Daoy (cell line): ENCODE measurements at regions not wholly inside any gene's neighbourhood (a gene's known extent, or its start where the extent isn't known, plus 50 kb on each side); places are given as distances from the start of the nearest gene placed in this dataset.

Source experiments
- DNase-seq: peaks from one replicate; pipeline ENCODE4 v3.0.0-alpha.2; 2015; ENCODE audit warnings: low read depth

- no peak for DNase-seq
Observed at GRCh38 chr18:51921862-51922261, 418.1 kb upstream of the DCC start.

- no peak for DNase-seq
Observed at GRCh38 chr18:51933903-51934302, 406.1 kb upstream of the DCC start.

- no peak for DNase-seq
Observed at GRCh38 chr18:51936115-51936514, 403.9 kb upstream of the DCC start.

- DNase-seq: no peak
Observed at GRCh38 chr18:51941999-51942398, 398.0 kb upstream of the DCC start.

GRCh38 chr18:51943281-51943680, 396.7 kb upstream of the DCC start:
- DNase-seq: no peak

GRCh38 chr18:51946946-51947345, 393.1 kb upstream of the DCC start:
- DNase-seq: no peak

GRCh38 chr18:51952844-51953243, 387.2 kb upstream of the DCC start:
- DNase-seq: no peak

- DNase-seq: no peak
Observed at GRCh38 chr18:51953521-51953920, 386.5 kb upstream of the DCC start.

- no peak for DNase-seq
Observed at GRCh38 chr18:51955136-51955535, 384.9 kb upstream of the DCC start.

GRCh38 chr18:51957001-51957400, 383.0 kb upstream of the DCC start:
- DNase-seq: no peak

- DNase-seq: no peak
Observed at GRCh38 chr18:51980101-51980500, 359.9 kb upstream of the DCC start.

GRCh38 chr18:51988277-51988676, 351.7 kb upstream of the DCC start:
- DNase-seq: no peak

GRCh38 chr18:51997129-51997528, 342.9 kb upstream of the DCC start:
- DNase-seq: no peak

GRCh38 chr18:51998066-51998465, 341.9 kb upstream of the DCC start:
- DNase-seq: no peak

GRCh38 chr18:51998711-51999110, 341.3 kb upstream of the DCC start:
- DNase-seq: no peak

GRCh38 chr18:51999351-51999750, 340.6 kb upstream of the DCC start:
- no peak for DNase-seq

- DNase-seq: no peak
Observed at GRCh38 chr18:52000435-52000834, 339.6 kb upstream of the DCC start.

GRCh38 chr18:52001106-52001505, 338.9 kb upstream of the DCC start:
- DNase-seq: no peak

GRCh38 chr18:52002600-52002999, 337.4 kb upstream of the DCC start:
- DNase-seq: no peak

- DNase-seq: no peak
Observed at GRCh38 chr18:52007105-52007504, 332.9 kb upstream of the DCC start.

GRCh38 chr18:52008330-52008729, 331.7 kb upstream of the DCC start:
- DNase-seq: no peak

- DNase-seq: no peak
Observed at GRCh38 chr18:52008736-52009135, 331.3 kb upstream of the DCC start.

GRCh38 chr18:52009958-52010357, 330.0 kb upstream of the DCC start:
- no peak for DNase-seq

- no peak for DNase-seq
Observed at GRCh38 chr18:52045946-52046675, 293.9 kb upstream of the DCC start.
